IPS-20b (cell line): ENCODE measurements at regions not wholly inside any gene's neighbourhood (a gene's known extent, or its start where the extent isn't known, plus 50 kb on each side); places are given as distances from the start of the nearest gene placed in this dataset.

Source experiments
- H3K27ac ChIP-seq: one replicate; pipeline ENCODE4 v1.5.1; 2013; ENCODE audit warnings: low read length
- H3K27me3 ChIP-seq: 2 replicates; pipeline ENCODE4 v1.6.1; 2013; ENCODE audit warnings: mild to moderate bottlenecking, low read length, inconsistent platforms; ENCODE audit not compliant: insufficient read depth
- H3K36me3 ChIP-seq: 2 replicates; pipeline ENCODE4 v1.6.1; 2013; ENCODE audit warnings: low read depth, mild to moderate bottlenecking, inconsistent platforms, low read length, moderate library complexity; ENCODE audit not compliant: insufficient read depth
- H3K4me1 ChIP-seq: 2 replicates; pipeline ENCODE4 v1.6.1; 2013; ENCODE audit warnings: mild to moderate bottlenecking, control low read depth, inconsistent platforms, low read length, moderate library complexity; ENCODE audit not compliant: insufficient read depth
- H3K4me3 ChIP-seq: 2 replicates; pipeline ENCODE4 v1.5.1; 2013; ENCODE audit warnings: mild to moderate bottlenecking, low read length, inconsistent platforms
- H3K9ac ChIP-seq: 2 replicates; pipeline ENCODE4 v1.6.1; 2013; ENCODE audit warnings: low read depth, mild to moderate bottlenecking, inconsistent platforms, low read length, moderate library complexity
- H3K9me3 ChIP-seq: 2 replicates; pipeline ENCODE4 v1.6.1; 2013; ENCODE audit warnings: mild to moderate bottlenecking, low read depth, low read length, inconsistent platforms; ENCODE audit not compliant: insufficient read depth

DNA sequence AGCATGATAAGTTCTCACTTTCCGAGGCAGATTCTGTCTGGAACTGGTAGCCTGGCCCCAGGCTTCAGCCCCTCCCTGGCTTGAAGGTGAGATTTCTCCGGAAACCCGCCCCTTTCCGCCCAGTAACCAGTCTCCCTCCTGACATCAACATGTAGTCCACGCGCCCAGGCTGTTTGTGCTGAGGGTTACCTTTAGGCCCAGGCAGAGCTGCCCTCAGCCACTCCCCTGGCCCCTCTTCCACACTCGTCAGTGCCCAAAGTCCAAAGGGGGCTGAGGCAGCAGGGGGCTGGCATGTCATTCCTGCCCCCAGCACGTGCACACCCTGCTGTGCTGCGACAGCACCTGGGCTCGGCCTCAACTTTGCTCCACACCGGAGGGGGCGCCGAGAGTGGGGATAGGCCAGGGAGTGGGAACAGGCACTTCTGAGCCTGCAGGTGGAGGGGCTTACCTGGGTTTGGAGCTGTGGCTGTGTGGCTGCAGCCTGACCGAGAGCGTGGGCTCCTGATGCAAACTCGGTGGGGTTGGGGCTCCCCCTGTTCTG, 69.5 kb upstream of the ANK2 start:
- H3K9ac ChIP-seq, result no peak overlapping the region
- H3K9me3 ChIP-seq, result peaks cover 4% of the 10 kb centered on the region; the same call in 1 of the 2 replicates
- H3K27me3 ChIP-seq, result no peaks in the 10 kb centered on the region
- no peak overlapping the region for H3K4me3 ChIP-seq
- no peaks in the 10 kb centered on the region for H3K36me3 ChIP-seq
- peaks cover 4% of the 10 kb centered on the region; the same call in 1 of the 2 replicates for H3K4me1 ChIP-seq
- no peak overlapping the region for H3K27ac ChIP-seq

DNA sequence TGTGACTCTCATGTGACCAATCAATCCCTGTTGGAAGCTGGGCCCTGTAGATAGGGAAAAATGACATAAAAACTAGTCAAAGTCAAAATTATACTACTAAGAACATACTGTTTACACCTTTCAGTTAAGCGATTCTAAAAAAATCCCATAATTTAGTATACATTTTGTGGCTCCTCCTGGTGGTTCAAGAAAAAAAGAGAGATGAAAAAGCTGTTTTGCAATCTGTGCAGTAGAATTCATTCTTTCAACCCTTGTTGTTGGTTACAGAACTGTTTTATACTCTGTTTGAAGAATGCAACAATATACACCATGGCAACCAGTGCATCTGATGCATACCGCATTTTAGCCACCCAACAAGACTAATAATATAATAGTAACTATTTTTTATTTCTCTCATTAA, 66.8 kb upstream of the ANK2 start:
- Histone ChIP-seq H3K36me3 (no peaks in the 10 kb centered on the region), H3K27me3 (no peaks in the 10 kb centered on the region), H3K4me3 (no peak overlapping the region), H3K9me3 (peaks cover 4% of the 10 kb centered on the region; the same call in 1 of the 2 replicates), H3K4me1 (peaks cover 8% of the 10 kb centered on the region; the same call in 1 of the 2 replicates), H3K9ac (no peak overlapping the region), H3K27ac (no peak overlapping the region)

DNA sequence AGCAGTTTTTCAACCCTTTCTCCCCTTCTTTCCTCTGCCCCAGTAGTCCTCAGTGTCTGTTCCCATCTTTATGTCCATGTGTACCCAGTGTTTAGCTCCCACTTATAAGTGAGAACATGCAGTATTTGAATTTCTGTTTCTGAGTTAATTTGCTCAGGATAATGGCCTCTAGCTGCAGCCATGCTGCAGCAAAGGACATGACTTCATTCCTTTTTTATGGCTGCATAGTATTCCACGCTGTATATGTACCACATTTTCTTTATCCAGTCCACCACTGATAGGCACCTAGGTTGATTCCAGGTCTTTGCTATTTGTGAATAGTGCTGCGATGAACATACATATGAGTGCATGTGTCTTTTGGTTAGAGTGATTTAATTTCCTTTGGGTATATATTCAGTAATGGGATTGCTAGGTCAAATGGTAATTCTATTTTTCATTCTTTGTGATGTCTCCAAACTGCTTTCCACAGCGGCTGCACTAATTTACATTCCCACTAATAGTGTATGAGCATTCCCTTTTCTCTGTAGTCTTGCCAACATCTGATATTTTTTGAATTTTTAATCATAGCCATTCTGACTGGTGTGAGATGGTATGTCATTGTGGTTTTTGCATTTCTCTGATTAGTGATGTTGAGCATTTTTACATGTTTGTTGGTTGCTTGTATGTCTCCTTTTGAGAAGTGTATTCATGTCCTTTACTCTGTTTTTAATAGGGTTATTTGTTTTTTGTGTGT, 54.6 kb upstream of the ANK2 start:
- no peaks in the 10 kb centered on the region for H3K36me3 ChIP-seq
- no peak overlapping the region for H3K27ac ChIP-seq
- no peak overlapping the region for H3K9ac ChIP-seq
- no peak overlapping the region for H3K4me3 ChIP-seq
- H3K9me3 ChIP-seq, result no peaks in the 10 kb centered on the region; the same call in 1 of the 2 replicates
- no peaks in the 10 kb centered on the region for H3K27me3 ChIP-seq
- H3K4me1 ChIP-seq, result peaks cover 6% of the 10 kb centered on the region; the same call in 1 of the 2 replicates
